ES-I3 (cell line): ENCODE measurements at regions not wholly inside any gene's neighbourhood (a gene's known extent, or its start where the extent isn't known, plus 50 kb on each side); places are given as distances from the start of the nearest gene placed in this dataset.

Experiments
- H3K36me3 ChIP-seq: 2 replicates; pipeline ENCODE4 v1.6.1; 2013; ENCODE audit warnings: mild to moderate bottlenecking, low read length, control low read depth, moderate library complexity; ENCODE audit not compliant: insufficient read depth
- H3K4me1 ChIP-seq: 2 replicates; pipeline ENCODE4 v1.6.1; 2013; ENCODE audit warnings: mild to moderate bottlenecking, control low read depth, low read length; ENCODE audit not compliant: insufficient read depth
- H3K9ac ChIP-seq: 2 replicates; pipeline ENCODE4 v1.6.1; 2013; ENCODE audit warnings: low read depth, mild to moderate bottlenecking, low read length, moderate library complexity
- H3K9me3 ChIP-seq: 2 replicates; pipeline ENCODE4 v1.6.1; 2013; ENCODE audit warnings: mild to moderate bottlenecking, low read length, moderate library complexity; ENCODE audit not compliant: control insufficient read depth, insufficient read depth

DNA sequence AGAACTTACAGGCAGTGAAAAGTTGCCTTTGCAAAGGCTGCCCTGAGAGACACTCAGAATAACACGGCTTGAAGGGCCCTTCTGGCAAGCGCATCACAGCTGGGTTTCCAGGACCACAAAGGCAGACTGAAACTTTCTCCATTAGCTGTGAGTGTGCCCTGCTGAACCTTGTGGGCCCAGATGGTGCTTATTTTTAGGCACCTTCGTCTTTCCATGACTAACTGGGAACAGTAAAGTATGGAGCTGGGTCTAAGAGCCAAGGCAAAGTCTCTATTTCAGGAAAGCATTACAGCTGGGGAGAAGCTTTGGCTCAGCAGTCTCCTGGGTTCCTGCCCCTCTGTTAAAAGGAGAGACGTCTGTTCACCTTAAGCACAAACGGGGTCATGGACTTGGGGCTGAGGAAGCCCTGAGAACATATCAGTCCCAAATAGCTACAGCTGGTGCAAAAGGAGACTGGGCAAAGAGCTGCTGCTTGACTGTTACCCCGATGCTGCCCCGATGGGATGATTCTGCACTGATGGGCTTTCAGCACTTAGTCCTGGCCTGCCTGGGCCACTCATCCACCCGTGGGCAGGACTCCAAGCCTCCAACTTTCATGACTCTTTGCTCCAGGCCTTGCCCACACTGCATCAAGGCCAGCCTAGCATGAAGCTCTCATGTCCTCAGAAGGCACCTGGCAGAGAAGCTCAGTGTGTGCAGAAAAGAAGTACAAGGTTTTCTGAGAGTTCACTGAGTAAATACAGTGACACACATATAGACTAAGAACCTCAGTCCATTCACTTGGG lies 248.3 kb downstream of the PHLDA1 start:
- H3K9ac ChIP-seq: no peak overlapping the region
- H3K9me3 ChIP-seq: no peaks in the 10 kb centered on the region
- no peaks in the 10 kb centered on the region for H3K4me1 ChIP-seq
- no peaks in the 10 kb centered on the region for H3K36me3 ChIP-seq

- H3K9ac ChIP-seq: no peak overlapping the region
- no peaks in the 10 kb centered on the region for H3K4me1 ChIP-seq
- no peaks in the 10 kb centered on the region for H3K36me3 ChIP-seq
- H3K9me3 ChIP-seq: no peaks in the 10 kb centered on the region
Measured at GRCh38 chr12:75782069-75782581, 249.5 kb downstream of the PHLDA1 start.

DNA sequence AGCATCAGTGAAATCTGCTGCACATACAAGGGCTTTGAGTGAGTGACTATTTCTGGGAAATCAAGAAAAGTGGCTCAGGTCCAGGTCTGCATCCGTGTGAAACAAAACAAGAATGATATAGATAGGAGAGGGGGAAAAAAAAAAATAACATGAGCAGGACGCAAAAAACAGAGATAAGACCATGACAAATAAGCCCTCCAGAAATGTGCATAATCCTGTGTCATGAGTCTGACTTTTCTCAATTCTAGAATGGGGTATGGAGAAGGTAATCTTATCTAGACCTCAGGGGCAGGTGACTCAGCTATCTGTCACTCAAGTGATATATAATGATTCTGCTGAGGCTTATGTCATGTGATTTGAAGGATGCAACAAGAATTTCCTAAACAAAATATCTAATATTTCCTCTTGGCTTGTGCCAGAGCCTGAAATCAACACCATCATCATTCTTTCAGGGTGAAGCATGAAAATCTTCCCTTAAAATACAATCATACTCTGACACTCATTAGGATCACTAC lies 250.0 kb downstream of the PHLDA1 start:
- Histone ChIP-seq H3K4me1 (no peaks in the 10 kb centered on the region), H3K9ac (no peak overlapping the region), H3K36me3 (no peaks in the 10 kb centered on the region), H3K9me3 (no peaks in the 10 kb centered on the region)

DNA sequence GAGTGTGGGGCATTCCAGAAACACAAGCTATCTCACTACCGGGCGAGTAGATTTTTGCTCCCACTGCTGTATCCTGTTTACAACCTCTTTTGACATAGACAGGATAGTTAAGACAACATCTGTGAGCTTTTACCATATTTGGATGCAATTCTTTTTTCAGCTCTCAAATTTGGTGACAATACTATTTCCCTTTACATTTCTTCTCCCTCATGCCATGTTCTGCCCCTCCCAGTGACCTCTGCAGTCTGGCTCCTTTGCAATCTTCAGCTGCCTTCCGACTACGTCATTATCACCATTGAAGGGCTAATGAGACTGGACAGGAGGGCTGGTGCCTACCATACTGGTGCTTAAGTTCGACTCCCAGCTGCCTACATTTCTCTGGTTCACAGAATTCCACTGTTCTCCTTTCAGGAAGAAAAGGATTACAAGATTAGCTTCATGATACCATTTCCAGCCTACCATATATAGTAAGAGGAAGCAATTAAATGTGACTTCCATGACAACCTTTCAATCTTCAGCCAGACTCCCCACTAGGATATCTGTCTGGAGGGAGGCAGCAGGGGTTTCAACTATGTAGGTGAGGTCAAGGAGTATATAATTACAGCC lies 251.6 kb downstream of the PHLDA1 start:
- no peaks in the 10 kb centered on the region for H3K36me3 ChIP-seq
- no peak overlapping the region for H3K9ac ChIP-seq
- H3K4me1 ChIP-seq: no peaks in the 10 kb centered on the region
- H3K9me3 ChIP-seq: no peaks in the 10 kb centered on the region

DNA sequence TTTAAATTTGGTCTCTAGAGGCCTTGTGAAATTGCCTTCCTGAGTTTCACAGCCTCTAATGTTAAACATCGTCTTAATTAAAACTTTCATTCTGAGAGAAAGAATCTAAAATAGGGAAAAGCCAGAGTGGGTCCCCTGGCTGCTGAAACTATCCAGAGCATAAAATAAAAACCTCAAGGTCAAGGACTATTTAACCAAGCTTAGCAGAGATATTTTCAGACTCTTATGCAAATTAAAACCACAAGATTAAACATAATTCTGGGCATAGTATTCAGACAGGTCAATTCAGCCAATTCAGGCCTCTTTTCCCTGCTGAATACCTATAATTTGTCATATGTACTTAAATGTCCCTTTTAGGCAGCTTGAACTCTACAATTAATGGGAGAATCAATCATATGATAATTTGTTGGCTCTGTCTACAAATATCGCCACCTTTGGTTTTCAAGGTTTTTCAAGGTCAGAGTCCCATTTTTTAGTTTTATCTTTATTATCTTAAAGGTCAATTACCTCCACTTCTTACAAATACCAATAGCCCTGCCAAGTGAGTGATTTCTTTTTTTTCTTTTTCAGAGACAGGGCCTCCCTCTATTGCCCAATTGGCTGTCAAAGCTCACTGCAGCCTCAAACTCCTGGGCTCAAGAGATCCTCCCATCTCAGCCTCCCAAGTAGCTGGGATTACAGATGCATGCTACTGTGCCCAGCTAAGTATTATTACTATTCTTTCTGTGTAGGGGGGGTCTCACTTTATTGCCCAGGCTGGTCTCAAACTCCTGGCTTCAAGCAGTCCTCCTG lies 257.1 kb downstream of the PHLDA1 start:
- H3K36me3 ChIP-seq: no peaks in the 10 kb centered on the region
- H3K9me3 ChIP-seq: no peaks in the 10 kb centered on the region
- 0 out of 2 replicates have a peak, but pooled peaks cover 8% of the 10 kb centered on the region for H3K4me1 ChIP-seq
- no peak overlapping the region for H3K9ac ChIP-seq

GRCh38 chr12:75773377-75773776 lies 258.2 kb downstream of the PHLDA1 start:
- Histone ChIP-seq H3K9ac (no peak overlapping the region), H3K4me1 (peaks cover 13% of the 10 kb centered on the region; the same call in 1 of the 2 replicates), H3K36me3 (no peaks in the 10 kb centered on the region), H3K9me3 (no peaks in the 10 kb centered on the region)

DNA sequence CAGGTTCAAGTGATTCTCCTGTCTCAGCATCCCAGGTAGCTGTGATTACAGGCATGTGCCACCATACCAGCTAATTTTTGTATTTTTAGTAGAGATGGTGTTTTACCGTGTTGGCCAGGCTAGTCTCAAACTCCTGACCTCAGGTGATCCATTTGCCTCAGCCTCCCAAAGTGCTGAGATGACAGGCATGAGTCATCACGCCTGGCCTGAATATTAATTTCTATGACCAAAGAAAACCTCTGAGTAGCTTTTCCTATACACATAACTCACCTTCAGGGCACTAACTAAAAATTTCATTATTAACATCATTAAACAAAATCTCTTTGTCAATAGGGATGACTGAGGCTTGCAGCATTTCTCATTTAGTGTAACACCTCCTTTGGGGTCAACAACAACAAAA lies 259.6 kb upstream of the KRR1 start:
- Histone ChIP-seq H3K36me3 (no peaks in the 10 kb centered on the region), H3K9me3 (no peaks in the 10 kb centered on the region), H3K9ac (no peak overlapping the region), H3K4me1 (peaks cover 31% of the 10 kb centered on the region)

DNA sequence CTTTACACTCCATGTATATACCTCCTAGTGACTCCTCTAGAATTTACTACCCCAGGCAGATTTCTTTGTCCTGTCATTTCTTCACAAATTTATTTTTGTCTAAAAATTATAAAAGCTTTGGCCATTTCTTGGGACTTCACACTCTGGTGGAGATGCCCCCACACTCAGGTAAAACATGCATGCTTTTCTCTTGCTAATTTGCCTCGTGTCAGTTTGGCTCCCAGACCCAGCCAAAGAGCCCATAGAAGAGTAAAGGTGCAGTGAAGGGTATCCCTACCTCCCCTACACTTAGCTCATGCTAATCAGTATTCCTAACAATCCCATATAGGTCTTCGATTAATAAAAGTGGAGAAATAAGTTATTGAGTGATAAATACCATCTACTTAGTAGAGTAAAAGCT lies 256.5 kb upstream of the KRR1 start:
- Histone ChIP-seq H3K9ac (no peak overlapping the region), H3K4me1 (peaks cover 32% of the 10 kb centered on the region), H3K9me3 (no peaks in the 10 kb centered on the region), H3K36me3 (no peaks in the 10 kb centered on the region)

DNA sequence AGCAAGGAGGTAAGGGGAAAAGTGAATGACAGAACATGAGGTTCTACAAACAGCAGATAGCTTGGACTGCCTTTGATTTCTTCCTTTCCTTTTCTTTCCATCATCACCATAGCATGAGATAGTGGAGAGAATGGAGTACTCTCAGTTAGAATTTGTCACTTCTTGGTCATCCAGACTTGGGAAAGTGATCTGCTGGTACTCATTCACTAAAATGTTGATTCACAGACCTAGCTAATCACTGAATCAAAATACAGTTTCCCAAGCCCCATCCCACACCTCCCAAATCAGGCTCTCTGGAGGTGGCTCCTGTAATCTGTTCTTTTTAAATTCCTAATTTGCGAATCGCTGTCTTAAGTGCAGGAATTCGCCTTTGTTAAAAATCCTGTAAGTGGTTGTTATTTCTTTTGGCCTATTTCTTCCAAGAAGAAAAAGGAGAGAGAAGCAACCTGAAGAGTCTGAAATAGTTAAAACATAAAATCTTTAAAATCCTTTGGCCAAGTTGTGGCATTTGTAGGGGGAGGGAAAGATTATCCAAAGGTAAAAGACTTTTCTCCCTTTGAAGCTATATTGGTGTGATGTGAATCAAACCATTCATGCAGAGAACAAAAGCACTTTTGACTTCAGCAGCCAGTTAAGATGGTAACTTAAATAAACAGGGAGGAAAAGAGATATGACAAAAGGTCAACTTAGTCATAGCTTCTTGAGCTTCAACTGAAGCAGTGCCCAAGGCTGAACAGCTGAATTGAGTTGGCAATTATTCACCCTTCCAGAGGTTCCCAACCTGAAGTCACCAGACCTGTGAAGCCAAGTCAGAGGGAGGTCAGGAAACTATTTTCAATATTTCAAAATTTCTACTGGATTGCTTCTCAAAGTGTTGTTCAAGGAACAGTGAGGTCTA lies 255.1 kb upstream of the KRR1 start:
- H3K9ac ChIP-seq: no peak overlapping the region
- H3K4me1 ChIP-seq: peaks cover 28% of the 10 kb centered on the region
- H3K36me3 ChIP-seq: no peaks in the 10 kb centered on the region
- no peaks in the 10 kb centered on the region for H3K9me3 ChIP-seq

DNA sequence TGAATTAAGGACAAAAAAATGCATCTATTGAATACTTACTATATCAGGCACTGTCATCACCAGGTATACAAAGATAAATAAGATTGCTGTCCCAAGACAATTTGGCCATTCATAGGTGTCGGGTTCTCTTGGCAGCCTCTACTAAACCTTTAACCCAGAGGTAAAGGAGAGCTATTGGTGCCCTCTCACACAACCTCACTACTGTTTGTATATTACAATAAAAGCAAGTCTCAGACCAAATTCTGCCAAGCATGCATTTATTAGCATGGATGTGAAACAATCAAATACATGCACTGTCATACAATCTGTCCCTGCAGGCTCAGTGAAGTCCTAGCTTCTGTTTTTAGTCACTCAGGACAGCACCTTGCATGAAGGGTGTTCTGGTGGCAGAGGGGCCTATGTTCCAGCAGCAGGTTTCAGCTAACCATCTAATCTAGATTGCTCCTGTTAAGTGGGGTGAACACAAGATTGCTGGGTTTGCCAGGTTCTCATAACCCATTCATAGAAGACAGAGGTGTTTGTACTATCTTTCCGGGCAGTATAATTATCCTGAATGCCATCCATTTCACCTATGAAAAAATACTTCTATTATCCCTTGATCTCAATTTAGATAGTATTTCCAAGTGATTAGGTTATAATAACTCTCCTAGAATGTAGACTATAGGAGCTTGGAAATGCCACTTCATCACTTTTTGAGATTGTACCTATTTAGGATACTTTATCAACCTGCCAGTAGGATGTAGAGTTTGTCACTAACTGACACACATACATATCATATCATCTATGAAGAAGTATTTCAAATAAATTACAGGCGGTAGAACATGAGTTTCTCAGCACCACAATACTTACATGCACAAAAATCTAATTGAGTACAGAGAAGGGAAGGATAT lies 254.0 kb upstream of the KRR1 start:
- Histone ChIP-seq H3K36me3 (no peaks in the 10 kb centered on the region), H3K4me1 (peaks cover 31% of the 10 kb centered on the region), H3K9me3 (no peaks in the 10 kb centered on the region), H3K9ac (no peak overlapping the region)

DNA sequence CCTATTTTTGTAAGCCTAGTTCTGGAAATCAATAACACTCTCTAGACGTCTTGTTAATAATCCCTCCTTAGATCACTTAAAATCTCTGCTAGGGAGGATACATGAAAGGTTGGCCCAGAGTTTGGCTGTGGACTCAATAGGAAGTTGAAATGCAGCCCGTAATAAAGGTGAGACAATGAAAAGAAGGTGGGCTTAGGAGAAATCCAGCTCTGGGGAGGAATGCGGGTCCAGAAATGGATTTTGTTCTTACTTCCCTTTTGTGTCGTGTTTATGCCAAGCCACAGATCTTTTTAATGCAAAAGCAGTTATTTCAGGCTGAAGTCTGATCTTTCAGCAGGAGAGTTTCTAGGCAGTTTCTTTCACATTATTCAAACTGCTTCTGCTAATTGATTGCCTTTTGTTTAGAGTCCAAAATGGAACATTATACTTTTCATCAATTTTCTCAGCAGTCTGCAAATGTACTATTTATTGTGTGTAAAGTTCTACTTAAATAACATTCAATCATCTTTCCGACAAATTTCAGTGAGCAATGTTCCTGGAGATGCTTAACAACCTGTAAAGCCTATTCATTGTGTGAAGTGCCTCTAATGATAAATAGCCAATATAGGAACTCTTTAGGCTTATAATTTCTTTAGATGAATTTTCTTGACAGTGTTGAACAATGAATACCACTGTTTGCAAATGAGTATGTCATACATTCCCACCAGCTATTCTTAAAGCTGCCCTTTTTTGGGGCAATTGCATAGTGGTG lies 252.9 kb upstream of the KRR1 start:
- Histone ChIP-seq H3K4me1 (peaks cover 39% of the 10 kb centered on the region), H3K9ac (no peak overlapping the region), H3K36me3 (no peaks in the 10 kb centered on the region), H3K9me3 (no peaks in the 10 kb centered on the region)

DNA sequence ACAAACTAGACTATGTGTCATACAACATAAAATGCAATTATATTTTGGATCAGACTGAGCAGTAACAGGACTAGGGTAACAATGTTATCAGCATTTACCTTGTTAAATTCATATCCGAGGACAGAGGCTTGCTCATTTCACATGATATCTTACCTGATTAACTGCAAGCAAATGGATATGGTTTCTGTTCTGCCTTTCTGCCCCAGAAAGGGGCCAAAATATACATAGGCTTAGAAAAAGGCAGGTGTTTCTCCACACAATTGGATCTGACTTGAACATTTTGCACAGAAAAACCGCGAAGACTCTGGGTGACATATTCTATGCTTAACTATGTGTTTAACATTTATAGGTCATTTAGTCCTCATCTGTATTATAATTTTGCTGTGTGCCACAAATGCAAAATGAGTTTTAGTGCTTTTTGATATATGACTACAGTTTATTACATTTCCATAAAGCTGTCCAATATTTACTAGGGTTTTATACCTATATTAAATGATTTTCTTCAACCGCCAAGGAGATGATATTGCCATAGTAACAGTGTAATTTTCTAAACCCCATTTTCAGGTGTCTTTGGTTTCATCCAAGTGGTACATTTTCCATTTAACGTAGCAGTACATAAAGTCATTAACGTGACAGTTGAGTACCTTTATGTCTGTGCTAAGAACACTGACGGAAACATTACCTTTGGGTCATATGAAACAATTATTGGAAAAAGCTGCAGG lies 249.3 kb upstream of the KRR1 start:
- Histone ChIP-seq H3K4me1 (peaks cover 14% of the 10 kb centered on the region), H3K36me3 (no peaks in the 10 kb centered on the region), H3K9me3 (no peaks in the 10 kb centered on the region), H3K9ac (no peak overlapping the region)
